Dedifferentiated amniotic fluid mesenchymal stem cell (primary cell): ENCODE measurements at regions not wholly inside any gene's neighbourhood (a gene's known extent, or its start where the extent isn't known, plus 50 kb on each side); places are given as distances from the start of the nearest gene placed in this dataset.

Experiments used
- DNase-seq: peaks from one replicate; pipeline ENCODE4 v3.0.0-alpha.2; 2016; ENCODE audit errors: extremely low spot score

DNA sequence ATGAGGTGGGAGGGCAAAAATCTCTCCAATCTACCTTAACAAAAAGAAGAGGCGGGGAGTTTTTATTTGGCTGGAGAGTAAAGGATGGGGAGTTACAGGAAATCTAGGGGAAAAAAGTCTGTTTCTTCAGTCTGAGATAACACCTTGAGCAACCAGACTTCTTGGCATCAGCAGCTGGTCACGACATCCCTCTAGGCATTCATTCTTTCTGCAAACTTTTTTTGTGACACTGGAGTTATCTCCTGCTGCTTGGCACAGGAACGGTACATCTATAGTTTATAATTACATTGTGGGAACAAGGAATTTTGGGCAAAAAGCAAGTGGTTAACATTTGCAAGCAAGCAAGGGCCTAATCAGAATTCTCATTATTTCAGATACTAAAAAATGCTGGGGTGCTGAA is 50.6 kb upstream of the IFNGR1 start:
- DNase-seq, result no peak

DNA sequence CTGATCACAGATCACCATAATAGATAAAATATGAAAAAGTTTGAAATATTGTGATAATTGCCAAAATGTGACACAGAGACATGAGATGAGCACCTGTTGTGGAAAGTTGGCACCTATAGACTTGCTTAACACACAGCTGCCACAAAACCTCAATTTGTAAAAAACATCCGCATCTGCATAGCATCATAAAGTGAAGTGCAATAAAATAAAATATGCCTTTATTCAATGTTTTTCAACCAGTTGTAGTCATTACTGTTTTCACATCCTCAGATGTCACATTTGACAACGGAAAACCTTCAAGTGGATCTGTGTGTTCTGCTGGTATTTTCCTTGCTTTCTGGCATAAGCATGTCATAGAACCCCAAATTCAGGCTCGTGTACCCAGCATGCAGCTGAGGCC is 50.2 kb upstream of the IFNGR1 start:
- no peak for DNase-seq
